Uterus (tissue), 3 donors: ENCODE measurements at regions not wholly inside any gene's neighbourhood (a gene's known extent, or its start where the extent isn't known, plus 50 kb on each side); places are given as distances from the start of the nearest gene placed in this dataset.

Experiments used
- DNase-seq, 2 donors: peaks; one replicate each; pipeline ENCODE4 v3.0.0-alpha.2; 2019 to 2020
- H3K27ac ChIP-seq, 2 donors: fragments of 200-600 bp; sonication (generic); 1 replicate in 1 of 2; 2 replicates in 1 of 2; pipeline ENCODE4 v1.5.1; 2016 to 2018
- H3K27me3 ChIP-seq, 2 donors: fragments of 200-600 bp; sonication (generic); one replicate each; pipeline ENCODE4 v1.5.1; 2018 to 2019; ENCODE audit warnings: control low read depth in 1 of 2
- H3K36me3 ChIP-seq, 2 donors: fragments of 200-600 bp; sonication (generic); one replicate each; pipeline ENCODE4 v1.5.1; 2019; ENCODE audit warnings: control low read depth in 1 of 2
- H3K4me1 ChIP-seq, 2 donors: fragments of 200-600 bp; sonication (generic); one replicate each; pipeline ENCODE4 v1.5.1; 2018 to 2019; ENCODE audit warnings: control low read depth in 1 of 2
- H3K4me3 ChIP-seq, 2 donors: fragments of 200-600 bp; sonication (generic); 1 replicate in 1 of 2; 2 replicates in 1 of 2; pipeline ENCODE4 v1.5.1; 2018 to 2019; ENCODE audit warnings: mild to moderate bottlenecking in 1 of 2
- H3K9me3 ChIP-seq, 2 donors: fragments of 200-600 bp; sonication (generic); one replicate each; pipeline ENCODE4 v1.5.1; 2019; ENCODE audit warnings: control low read depth in 1 of 2
- CTCF ChIP-seq, 4 experiments: fragments of 200-600 bp in 2 of 4; fragments of 450-650 bp in 2 of 4; sonication (generic) in 2 of 4; IDR thresholded peaks; one replicate each; pipeline ENCODE4 v1.5.1; 2016 to 2019; ENCODE audit warnings: antibody characterized with exemption in 4 of 4, mild to moderate bottlenecking in 2 of 4, moderate library complexity in 1 of 4
- POLR2A ChIP-seq, 2 donors: fragments of 450-650 bp; IDR thresholded peaks; one replicate each; pipeline ENCODE4 v1.6.1; 2016; ENCODE audit warnings: antibody characterized with exemption in 2 of 2, mild to moderate bottlenecking in 1 of 2, moderate library complexity in 1 of 2
- intact Hi-C: fragments of 100-400 bp; cut with DNase I; formaldehyde crosslinking; loops from one replicate; pipeline ENCODE4 v1.15.1; 2023; ENCODE audit warnings: low total_unique reads
- donor health status: DM: yes; HTN: yes; CAD: no.

GRCh38 chr11:114844896-114845295 lies 166.6 kb downstream of the NXPE2 start:
- no peak overlapping the region for H3K27ac ChIP-seq
- no peaks in the 10 kb centered on the region for H3K9me3 ChIP-seq
- TF ChIP-seq CTCF (IDR thresholded peaks at IDR 0.05) (no peak), POLR2A (IDR thresholded peaks at IDR 0.05) (no peak)
- no peaks in the 10 kb centered on the region for H3K36me3 ChIP-seq
- H3K27me3 ChIP-seq = no peaks in the 10 kb centered on the region
- no peak for DNase-seq
- H3K4me3 ChIP-seq = no peak overlapping the region
- no peaks in the 10 kb centered on the region for H3K4me1 ChIP-seq
- intact Hi-C loops = no loop called here

GRCh38 chr11:114845766-114846415 lies 167.6 kb downstream of the NXPE2 start:
- H3K36me3 ChIP-seq = no peaks in the 10 kb centered on the region

GRCh38 chr11:114846416-114846791 lies 168.1 kb downstream of the NXPE2 start:
- Histone ChIP-seq H3K9me3 (no peaks in the 10 kb centered on the region), H3K27ac (no peak overlapping the region), H3K27me3 (no peaks in the 10 kb centered on the region), H3K4me1 (no peaks in the 10 kb centered on the region), H3K4me3 (no peak overlapping the region), H3K36me3 (no peaks in the 10 kb centered on the region)
- no peak for TF ChIP-seq POLR2A (IDR thresholded peaks at IDR 0.05)
- TF ChIP-seq CTCF (IDR thresholded peaks at IDR 0.05) = no peak
- no peak for DNase-seq
- intact Hi-C loops = no loop called here

More at GRCh38 chr11:114845766-114846415, 167.6 kb downstream of the NXPE2 start:
- no peak for DNase-seq
- Histone ChIP-seq H3K9me3 (no peaks in the 10 kb centered on the region), H3K27ac (no peak overlapping the region), H3K4me3 (no peak overlapping the region), H3K27me3 (no peaks in the 10 kb centered on the region), H3K4me1 (no peaks in the 10 kb centered on the region)
- TF ChIP-seq CTCF (IDR thresholded peaks at IDR 0.05) (no peak), POLR2A (IDR thresholded peaks at IDR 0.05) (no peak)
- intact Hi-C loops = no loop called here

- no peak for DNase-seq
- no peaks in the 10 kb centered on the region for H3K27me3 ChIP-seq
- H3K9me3 ChIP-seq = no peaks in the 10 kb centered on the region
- no peak overlapping the region for H3K4me3 ChIP-seq
- no peaks in the 10 kb centered on the region for H3K4me1 ChIP-seq
- no peaks in the 10 kb centered on the region for H3K36me3 ChIP-seq
- TF ChIP-seq CTCF (IDR thresholded peaks at IDR 0.05) = no peak
- no peak for TF ChIP-seq POLR2A (IDR thresholded peaks at IDR 0.05)
- intact Hi-C loops = no loop called here
- no peak overlapping the region for H3K27ac ChIP-seq
These were observed 169.1 kb downstream of the NXPE2 start for GRCh38 chr11:114847306-114847975.

GRCh38 chr11:114848027-114848426 lies 169.7 kb downstream of the NXPE2 start:
- Histone ChIP-seq H3K4me1 (no peaks in the 10 kb centered on the region), H3K36me3 (no peaks in the 10 kb centered on the region), H3K9me3 (no peaks in the 10 kb centered on the region), H3K4me3 (no peak overlapping the region), H3K27ac (no peak overlapping the region), H3K27me3 (no peaks in the 10 kb centered on the region)
- TF ChIP-seq POLR2A (IDR thresholded peaks at IDR 0.05) (no peak), CTCF (IDR thresholded peaks at IDR 0.05) (no peak)
- intact Hi-C loops = no loop called here
- DNase-seq = no peak
